ENCODE measurements at regions not wholly inside any gene's neighbourhood (a gene's known extent, or its start where the extent isn't known, plus 50 kb on each side); places are given as distances from the start of the nearest gene placed in this dataset.

DNA sequence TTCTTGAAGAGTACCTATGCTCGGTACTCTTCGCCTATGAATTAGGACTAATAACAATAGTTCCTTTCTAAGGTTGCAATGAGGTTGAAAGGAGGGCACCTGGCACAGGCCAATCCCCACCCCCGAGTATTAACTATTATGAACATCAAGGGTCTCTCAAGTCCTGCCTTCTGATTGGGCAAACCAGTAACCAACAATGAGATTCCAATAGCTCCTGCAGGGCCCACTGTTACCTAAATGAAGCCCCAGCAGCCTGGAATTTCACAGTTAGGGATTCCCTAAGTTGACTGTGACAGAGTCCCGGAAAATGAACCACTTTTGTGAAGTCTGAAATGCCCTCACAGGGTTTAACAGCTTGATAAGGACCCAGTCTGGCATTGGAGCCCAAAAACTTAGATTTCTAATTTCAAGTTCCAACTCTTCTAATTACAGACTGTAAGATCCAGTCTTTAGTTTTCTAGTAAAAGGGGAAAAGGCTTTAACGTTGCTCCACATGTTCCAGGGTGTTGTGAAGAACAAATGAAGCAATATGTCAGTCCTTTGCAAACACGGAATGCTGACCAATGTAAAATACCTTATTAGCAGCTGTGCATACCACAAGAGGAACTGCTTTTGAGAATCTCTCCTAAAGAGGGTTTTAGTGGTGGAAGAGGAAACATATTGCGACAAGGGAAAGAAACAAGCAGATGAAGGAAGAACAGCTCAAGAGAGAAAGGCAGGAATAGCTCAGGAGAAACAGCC lies 277.7 kb upstream of the MAP2 start:
- TF ChIP-seq POLR2A (IDR thresholded peaks at IDR 0.05; ENCODE audit: extremely low read depth, insufficient read length) (no peak), CTCF (IDR thresholded peaks at IDR 0.05; ENCODE audit: low read depth, low read length) (no peak), MAX (IDR thresholded peaks at IDR 0.05; ENCODE audit: low read depth, low read length) (no peak), MYC (IDR thresholded peaks at IDR 0.05; ENCODE audit: low read depth, low read length) (no peak)

Data from NB4 (cell line).